ENCODE measurements at regions not wholly inside any gene's neighbourhood (a gene's known extent, or its start where the extent isn't known, plus 50 kb on each side); places are given as distances from the start of the nearest gene placed in this dataset.
"Not testable (repeated sequence)": the region's sequence is repeated elsewhere in the genome, so short reads cannot be mapped to it uniquely, and the experiment has no call there.

DNA sequence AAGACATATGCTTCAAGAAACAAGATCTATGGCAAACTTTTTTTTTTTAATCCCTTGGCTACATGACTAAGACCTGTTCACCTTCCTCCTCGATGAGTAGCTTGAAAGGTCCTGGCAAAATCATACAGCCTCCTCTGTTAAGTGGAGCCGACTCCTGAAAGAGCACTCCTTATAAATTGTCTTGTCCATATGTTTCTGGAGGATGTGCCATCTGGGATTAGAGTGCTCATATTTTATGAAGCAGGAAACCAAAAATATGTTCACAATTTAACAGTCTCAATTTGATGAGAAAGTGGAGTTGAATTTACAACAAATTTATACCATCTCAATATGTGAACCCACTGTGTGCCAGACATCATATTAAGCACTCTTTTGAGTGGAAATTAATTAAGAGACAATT is 912.1 kb upstream of the FAT3 start:
- no peak for DNase-seq (ENCODE audit: low spot score)

DNA sequence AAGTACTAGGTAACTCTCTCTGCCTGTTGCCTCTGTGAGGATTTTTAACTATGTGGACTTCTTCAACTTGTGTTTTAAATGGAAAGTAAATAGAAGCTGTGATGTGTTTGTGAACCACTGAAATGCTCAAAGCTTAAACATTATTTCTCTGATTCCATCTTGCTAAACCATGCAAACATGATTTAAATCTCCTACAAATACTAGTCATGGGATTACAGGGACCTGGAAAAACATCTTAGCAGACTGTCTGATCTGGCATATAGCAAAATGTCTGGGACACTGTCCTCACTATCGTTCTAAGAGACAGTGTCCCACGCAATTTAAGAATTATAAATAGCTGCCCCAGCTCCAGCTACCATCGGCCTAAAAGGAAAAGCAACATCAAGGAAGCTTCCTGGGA is 914.5 kb upstream of the FAT3 start:
- no peak for DNase-seq (ENCODE audit: low spot score)

DNA sequence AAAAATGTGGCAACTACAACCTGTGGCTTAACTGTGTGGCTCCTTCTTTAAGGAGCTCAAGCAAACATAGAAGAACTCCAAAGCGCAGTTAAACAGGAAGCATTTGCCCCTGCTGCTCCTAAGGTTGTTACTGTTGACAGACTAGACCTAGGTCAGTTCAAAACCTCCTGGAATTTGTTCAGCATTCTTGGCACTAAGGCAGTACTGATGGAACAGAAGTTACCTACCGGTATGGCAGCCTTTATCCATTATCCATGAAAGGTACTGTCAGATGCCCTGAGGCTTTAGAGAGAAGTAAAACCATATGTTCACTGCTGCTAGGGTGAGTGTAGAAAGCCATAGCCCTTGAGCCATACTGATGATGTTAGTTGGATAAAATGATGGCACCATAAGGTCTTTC is 916.5 kb upstream of the FAT3 start:
- no peak for DNase-seq (ENCODE audit: low spot score)

DNA sequence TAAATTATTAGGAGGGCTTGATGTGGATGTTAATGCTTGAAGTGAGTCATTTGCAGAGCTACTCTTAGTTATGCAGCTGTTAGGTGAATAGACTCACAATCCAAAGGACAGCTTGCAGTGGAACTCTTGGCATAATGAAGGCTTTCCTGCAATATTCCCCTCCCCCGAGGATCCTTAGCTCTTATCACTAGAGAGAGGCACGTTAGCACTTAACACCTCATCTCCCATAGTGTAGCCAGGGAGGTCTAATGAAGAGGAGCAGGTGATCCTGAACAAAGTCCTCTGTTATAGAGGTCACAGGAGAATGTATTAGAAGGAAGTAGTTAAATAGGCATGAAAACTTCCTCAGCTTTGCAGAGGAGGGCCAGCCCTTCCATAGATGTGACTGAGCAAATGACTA is 919.2 kb upstream of the FAT3 start:
- DNase-seq (ENCODE audit: low spot score): no peak

DNA sequence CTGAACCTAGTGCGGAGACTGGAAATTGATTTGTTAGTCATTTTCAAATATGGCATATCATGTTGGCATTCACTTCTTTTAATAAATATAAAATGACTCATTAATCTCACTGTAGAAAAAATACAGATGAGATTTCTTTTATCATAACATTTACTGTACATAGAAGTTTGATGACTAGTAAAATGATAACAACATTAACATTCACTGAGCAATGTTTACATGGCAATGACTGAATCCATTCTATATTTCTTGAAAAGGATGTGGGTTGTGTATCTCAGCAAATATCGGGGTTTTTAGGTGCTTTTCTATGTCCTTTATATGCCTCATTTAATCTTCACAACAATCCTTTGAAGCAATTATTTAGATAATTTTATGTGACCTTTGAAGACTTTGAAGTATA is 920.9 kb upstream of the FAT3 start:
- no peak for DNase-seq (ENCODE audit: low spot score)

DNA sequence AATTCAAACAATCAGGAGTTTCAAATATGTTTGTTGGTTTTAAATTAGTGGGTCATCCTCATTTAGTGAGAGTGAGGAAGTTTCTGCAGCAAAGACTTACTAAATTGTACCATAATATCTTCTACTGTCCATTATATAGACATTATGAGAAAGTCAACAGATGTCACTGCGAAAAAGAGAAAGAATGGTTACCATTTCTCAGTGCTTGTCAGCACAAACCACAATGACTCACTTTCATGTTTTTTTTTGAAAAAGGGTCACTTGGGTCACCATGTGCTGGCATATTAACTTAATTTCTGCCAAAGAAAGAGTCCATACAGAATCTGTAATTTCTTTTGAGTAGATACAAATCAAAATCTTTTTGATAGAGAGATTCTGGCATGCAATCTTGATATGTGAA is 924.6 kb upstream of the FAT3 start:
- no peak for DNase-seq (ENCODE audit: low spot score)

DNA sequence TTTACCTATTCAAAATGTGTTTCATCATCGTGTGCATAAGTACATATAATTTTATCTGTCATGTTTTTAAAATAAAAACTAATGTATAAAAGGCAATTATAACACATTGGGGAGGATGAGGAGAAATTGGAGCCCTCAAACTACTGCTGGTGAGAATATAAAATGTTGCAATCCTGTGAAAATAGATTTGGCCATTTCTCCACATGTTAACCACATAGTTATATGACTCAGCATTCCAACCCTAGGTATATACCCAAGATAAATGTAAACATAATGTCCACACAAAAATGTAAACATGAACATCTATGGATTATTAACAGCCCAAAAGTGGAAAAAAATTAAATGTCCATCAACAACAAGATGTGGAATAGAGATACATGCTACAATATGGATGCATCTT is 928.0 kb upstream of the FAT3 start:
- DNase-seq (ENCODE audit: low spot score): no peak

DNA sequence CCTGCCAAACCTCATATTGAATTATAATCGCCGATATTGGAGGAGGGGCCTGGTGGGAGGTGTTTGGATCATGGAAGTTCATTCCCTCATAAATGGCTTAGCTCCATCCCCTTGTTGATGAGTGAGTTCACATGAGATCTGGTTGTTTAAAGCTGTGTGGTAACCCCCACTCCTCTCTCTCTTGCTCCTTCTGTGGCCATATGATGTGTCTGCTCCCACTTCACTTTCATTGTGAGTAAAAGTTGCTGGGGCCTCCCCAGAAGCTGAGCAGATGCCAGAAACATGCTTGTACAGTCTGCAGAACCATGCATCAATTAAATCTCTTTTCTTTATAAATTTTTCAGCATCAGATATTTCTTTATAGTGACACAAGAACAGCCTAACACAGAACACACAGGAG is 929.0 kb upstream of the FAT3 start:
- no peak for DNase-seq (ENCODE audit: low spot score)

DNA sequence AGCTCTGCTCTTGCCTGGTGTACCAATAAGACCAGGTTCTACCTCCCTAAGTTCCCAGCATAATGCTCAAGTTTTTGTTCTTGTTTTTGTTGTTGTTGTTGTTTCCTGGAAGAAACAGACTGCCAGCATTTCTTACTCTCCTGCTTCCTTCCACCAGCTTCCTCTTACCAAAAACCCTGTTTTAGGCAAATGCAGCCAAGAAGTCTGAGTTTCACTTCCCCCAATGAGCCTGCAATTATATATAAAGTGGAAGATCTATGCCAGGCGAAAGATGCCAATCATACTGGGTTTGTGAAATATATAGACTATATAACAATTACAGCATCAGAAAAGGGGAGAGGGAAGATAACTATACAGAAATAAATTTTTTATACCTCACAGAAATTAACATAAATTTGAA is 931.5 kb upstream of the FAT3 start:
- no peak for DNase-seq (ENCODE audit: low spot score)

DNA sequence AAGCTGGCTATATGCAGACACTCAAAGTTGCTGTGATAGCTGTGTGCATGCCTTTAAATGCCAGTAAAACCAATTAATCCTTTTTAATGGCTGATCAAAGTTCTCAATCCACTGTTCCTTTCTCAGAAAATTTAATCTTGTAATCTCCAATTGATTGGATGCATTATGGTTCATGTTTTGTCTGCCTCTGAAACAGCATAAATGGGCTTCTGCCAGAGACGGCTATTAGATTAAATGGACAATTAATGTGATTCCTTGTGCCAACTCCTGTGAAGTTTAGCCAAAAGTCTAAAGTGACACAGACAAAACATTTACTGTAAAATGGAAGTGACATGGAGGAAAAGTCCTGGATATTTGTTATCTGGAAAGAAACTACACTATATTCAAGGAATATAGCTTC is 952.5 kb upstream of the FAT3 start:
- DNase-seq (ENCODE audit: low spot score): no peak

DNA sequence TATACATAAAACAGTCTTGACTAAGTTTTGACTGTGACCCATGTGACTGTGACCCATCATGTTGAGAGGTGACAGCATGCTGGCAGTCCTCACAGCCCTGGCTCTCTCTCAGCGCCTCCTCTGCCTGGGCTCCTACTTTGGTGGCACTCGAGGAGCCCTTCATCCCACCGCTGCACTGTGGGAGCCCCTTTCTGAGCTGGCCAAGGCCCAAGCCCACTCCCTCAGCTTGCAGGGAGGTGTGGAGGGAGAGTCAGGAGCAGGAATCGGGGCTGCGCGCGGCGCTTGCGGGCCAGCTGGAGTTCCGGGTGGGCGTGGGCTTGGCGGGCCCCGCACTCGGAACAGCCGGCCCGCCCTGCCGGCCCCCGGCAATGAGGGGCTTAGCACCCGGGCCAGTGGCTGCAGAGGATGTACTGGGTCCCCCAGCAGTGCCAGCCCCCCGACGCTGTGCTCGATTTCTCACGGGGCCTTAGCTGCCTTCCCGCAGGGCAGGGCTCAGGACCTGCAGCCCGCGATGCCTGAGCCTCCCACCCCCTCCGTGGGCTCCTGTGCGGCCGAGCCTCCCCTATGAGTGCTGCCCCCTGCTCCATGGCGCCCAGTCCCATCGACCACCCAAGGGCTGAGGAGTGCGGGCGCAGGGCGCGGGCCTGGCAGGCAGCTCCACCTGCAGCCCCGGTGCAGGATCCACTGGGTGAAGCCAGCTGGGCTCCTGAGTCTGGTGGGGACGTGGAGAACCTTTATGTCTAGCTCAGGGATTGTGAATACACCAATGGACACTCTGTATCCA is 955.9 kb upstream of the FAT3 start:
- DNase-seq (ENCODE audit: low spot score): not testable (repeated sequence)

DNA sequence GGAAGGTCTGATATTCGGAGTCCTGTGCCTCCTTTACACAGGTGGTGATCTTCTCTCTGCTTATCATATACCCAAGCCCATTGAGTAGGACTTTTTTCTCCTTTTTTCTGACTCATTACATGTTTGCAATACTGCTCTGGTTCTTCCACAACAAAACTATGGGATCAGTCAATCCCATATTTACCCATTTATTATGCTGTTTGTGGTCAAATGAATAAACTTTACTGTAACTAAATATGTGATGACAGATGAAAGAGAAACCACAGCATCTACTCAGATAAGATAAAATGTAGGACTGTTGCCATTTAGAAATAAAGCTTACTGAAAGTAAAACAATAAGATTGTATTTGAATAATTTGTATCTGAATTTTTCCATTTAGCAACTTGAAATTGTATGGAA is 958.7 kb upstream of the FAT3 start:
- DNase-seq (ENCODE audit: low spot score): no peak

DNA sequence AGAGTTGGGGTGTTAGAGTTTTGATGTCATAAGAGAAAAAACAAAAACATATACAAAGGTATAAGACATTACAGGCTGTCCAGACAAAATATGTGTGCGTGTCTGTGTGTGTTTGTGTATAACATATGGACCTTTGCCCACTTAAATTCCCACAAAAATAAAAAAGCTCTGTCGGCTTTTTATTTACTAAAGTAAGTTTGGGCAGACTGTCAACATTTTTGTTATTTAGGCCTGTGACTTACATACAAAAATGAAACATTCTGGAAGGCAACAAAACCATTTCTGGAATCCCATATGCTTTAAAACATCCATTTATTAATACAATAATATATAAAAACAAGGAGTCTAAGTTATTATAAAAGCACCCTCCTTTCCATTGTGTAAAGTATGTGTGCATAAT is 960.1 kb upstream of the FAT3 start:
- no peak for DNase-seq (ENCODE audit: low spot score)

DNA sequence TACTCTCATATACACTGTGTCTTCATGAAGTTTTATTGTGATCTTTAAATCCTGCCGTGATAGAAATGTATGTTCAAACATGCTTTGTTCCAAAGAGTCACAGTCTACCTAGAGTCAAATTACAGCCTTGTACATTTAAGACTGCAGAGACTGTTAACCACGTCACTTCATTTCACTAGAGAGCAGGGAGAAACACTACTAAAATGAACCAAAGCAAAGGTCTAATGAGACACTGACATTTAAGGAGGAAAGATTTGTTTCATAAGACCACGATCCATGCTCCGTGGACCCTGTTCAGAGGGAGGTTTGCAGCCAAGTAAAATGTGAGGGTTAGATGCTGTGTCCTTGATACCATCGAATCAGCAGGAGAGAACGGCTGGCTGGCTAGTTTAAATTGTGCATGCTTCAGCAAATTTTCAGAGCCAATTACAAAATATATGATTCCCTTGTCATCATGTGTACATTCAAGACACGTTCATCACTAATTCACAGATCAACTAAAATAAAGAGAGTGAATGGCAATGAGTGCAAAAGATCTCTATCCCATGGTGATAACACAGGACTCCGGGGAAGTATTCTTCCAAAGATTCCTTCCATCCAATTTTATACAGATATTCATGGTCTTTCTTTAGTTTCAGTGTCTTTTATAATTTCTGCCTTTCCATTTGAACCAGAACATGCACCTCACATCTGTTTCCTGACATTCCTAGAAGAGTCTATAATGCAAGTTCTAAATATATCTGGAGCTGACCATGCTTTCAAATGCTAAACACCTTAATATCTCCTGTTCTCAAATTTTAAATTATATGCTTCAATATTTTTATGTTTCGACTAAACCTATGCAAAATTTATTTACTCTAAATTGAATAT is 960.9 kb upstream of the FAT3 start:
- no peak for DNase-seq (ENCODE audit: low spot score)

DNA sequence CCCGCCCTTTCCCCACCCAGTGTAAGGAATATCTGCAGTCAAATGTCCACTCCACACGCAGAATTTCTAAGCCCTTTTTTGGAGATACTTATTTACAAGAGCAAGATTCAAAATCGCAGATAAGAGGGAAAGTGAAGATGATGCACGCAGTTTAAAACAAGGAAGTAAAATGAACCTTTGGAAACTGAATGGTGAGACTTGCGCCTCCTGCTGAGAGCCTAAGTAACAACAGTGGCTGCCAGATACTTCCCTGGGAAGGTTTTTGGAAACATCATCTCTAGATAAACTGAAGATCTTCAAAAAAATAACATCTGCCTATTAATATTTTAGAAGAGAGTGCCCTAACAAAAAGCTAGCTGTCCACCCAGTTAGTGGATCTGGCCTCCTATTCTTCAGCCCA is 963.1 kb upstream of the FAT3 start:
- no peak for DNase-seq (ENCODE audit: low spot score)

DNA sequence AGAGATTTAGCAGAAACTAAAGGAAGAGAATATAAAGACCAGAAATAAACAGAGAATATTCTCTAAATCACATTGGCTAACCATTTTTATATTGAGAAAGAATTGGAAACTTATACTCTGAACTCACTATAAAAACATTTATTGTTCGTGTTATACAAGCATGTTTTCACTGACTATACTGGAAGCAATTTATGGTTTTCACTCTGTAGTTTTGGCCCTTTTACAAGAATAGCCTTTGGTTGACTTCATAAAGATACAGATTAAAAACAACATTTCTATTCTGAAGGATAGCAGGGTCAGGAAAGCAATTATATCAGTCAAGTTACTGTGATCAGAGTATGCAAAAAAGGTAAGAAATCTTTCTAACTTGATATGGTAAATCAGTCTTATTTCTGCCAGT is 965.7 kb upstream of the FAT3 start:
- DNase-seq (ENCODE audit: low spot score): no peak

DNA sequence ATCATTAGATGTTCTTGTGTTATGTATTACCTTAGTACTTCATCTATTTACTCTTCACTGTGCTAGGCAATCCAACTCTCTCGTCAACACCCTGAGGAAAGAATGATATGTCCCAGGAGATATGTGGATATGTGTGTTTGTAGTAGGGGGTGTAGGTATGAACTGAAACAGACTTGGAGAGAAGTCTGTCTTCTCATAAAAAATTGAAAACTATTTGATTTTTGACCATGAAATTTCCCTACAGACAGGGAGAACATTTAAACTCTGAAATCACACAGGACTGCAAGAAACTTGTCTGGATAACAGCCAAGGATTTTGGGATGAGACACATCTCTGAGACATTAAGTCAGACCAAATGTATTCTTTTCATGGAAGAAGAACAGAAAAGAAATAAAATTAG is 967.0 kb upstream of the FAT3 start:
- DNase-seq (ENCODE audit: low spot score): no peak

DNA sequence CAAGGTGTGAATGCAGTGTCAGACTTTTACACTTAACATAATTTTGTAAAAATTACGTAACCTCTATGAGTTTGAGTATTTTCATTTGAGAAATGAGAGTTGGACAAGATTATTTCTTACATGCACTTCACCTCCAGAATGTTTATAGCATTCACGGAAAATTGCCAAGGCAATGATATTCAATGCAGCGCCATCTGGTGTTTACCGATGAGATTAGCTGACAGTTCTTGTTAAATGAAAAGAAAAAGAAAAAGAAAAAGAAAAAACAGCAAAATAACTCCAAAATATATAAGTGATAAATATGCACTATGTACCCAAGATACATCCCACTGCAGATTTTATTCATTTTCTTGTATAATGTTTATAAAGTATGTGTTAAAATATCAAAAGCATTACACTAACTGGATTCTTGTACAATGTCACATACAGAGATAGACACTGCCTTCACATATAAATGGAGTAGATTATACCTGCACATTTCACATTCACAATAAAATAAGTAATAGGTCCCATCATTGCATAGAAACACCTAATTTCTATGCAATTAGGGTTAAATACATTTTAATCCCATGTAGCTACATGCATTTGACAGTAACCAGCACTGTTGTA is 976.3 kb upstream of the FAT3 start:
- no peak for DNase-seq (ENCODE audit: low spot score)

DNA sequence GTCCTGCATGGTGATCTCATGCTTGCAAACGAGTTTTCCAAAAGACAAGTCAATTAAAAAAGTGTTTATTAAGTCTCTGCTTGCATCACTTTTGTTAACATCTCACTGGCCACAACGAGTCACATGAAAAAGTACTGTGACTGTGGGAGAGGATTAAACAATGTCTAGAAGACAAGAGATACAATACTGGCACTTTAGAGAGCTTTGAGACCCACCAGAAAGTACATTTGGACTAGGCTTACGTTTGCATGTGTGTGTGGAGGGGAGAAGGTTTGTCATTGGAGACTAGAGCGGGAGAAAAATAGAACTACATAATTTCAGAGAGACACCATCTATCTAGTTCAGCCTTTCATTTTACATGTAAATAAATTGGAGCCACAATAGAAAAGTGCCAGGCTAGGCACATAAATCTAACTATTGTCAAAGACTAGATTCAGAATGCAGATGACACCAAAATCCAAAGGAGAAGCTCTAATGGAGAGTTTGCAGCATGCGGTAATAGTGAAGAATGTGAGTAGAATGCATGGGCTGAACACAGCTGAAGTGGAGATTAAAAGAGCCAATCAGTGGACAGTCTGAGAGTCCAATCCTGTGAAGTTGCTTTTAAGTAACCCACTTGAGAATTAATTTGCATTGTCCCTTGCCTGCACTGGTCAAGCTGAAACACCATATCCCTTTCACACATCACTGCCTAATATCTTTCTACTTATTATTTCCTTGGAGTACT is 977.4 kb upstream of the FAT3 start:
- DNase-seq (ENCODE audit: low spot score): no peak

DNA sequence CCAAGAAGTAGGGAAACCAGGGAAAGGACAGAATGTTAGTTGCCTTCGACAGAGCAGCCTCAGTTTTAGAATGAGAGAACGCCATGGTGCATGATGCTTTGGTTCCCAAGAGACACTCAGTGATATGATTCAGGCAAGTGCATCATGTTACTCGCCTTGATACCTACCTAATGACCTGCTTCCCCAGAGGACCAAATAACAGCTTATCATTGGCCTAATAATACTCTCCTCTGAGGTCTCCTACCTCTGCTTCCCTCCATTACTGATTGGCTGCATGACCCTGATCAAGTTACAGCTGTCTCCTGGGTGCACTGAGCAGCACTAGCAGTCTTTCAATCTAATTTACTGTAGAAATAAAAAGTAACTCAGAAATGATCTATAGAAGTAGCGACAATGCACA is 979.7 kb upstream of the FAT3 start:
- no peak for DNase-seq (ENCODE audit: low spot score)

DNA sequence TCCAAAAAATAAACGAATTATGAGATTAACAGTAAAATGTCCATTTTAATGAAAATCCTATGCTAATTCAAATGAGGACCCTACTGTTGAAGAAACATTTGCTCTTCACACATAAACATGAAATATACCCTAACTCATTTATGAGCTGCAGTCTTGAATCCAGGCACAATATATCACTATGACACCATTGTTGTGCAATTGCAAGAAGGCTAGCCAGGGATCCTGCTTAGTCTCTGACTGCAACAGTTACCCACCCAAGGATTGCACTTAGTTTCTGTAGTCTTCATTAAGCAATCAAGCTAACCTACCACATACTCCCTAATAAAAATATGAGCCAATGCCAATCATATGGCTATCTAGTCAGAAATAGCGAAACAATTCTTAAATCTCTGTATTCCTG is 981.0 kb upstream of the FAT3 start:
- no peak for DNase-seq (ENCODE audit: low spot score)

DNA sequence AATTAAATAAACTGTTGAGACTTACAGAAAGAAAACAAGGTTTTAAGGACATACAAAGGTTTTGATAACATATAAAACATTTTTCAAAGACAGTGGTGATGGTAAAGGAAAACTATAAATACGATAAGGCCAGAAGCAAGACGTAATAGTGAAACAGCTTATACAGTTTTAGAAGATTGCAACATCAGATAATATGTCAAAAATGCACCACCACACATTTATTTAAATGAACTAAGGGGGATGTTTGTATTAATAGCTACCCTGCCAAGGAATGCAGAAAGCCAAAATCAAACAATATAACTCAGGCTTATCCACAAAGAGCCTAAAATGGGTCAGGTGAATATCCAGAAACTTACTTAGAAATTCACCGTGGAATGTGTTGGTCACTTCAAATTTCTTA is 981.6 kb upstream of the FAT3 start:
- DNase-seq (ENCODE audit: low spot score): no peak

DNA sequence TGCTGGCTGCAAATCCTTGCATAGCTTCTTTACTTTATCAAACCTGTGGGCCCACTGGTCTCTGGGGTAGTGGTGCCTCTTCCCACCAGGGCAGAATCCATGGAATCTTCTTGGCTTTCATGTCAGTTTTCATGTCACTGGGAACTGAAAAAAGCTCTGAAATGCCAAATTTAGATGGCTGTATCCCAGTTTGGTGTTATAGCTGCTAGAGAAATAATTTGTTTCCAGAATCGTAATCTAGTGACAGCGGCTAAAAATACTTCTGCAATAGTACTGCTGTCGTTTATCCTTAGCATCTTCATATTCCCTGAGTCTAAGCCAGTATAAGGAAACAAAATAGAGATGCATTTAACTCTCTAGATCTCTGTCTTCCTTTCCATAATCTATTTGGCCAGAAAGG is 983.4 kb upstream of the FAT3 start:
- DNase-seq (ENCODE audit: low spot score): no peak
